ENCODE measurements at regions not wholly inside any gene's neighbourhood (a gene's known extent, or its start where the extent isn't known, plus 50 kb on each side); places are given as distances from the start of the nearest gene placed in this dataset.
A peak's percentile ranks its signal among the peaks of the same experiment; 100 is the strongest.

- Histone ChIP-seq H3K36me3 (ENCODE audit: control insufficient read depth in 3 of 3, insufficient read depth in 2 of 3, low read depth in 1 of 3, low read length in 3 of 3) (no peaks in the 10 kb centered on the region), H3K27me3 (ENCODE audit: control insufficient read depth in 3 of 3, insufficient read depth in 3 of 3, low read length in 3 of 3) (no peaks in the 10 kb centered on the region), H3K27ac (ENCODE audit: low read depth in 1 of 3, low read length in 2 of 3) (no peak overlapping the region), H3K9me3 (ENCODE audit: control insufficient read depth in 2 of 2, insufficient read depth in 1 of 2, low read depth in 1 of 2, low read length in 1 of 2) (no peaks in the 10 kb centered on the region), H3K4me1 (ENCODE audit: control insufficient read depth in 3 of 3, insufficient read depth in 2 of 3, low read depth in 1 of 3, low read length in 2 of 3) (no peaks in the 10 kb centered on the region), H3K4me3 (ENCODE audit: low read depth in 1 of 3, low read length in 3 of 3) (no peak overlapping the region)
- 79 to 81% (median 80%) methylated on average over 5 of the region's 5 CpGs for WGBS, 3 donors
- FAIRE-seq: no peak
- no peak for DNase-seq
Measured at GRCh38 chr3:181461381-181461780, 250.3 kb upstream of the SOX2 start.

GRCh38 chr3:181459516-181459915 is 252.2 kb upstream of the SOX2 start:
- Histone ChIP-seq H3K27me3 (ENCODE audit: control insufficient read depth in 3 of 3, insufficient read depth in 3 of 3, low read length in 3 of 3) (no peaks in the 10 kb centered on the region), H3K36me3 (ENCODE audit: control insufficient read depth in 3 of 3, insufficient read depth in 2 of 3, low read depth in 1 of 3, low read length in 3 of 3) (no peaks in the 10 kb centered on the region), H3K27ac (ENCODE audit: low read depth in 1 of 3, low read length in 2 of 3) (no peak overlapping the region), H3K4me1 (ENCODE audit: control insufficient read depth in 3 of 3, insufficient read depth in 2 of 3, low read depth in 1 of 3, low read length in 2 of 3) (no peaks in the 10 kb centered on the region), H3K9me3 (ENCODE audit: control insufficient read depth in 2 of 2, insufficient read depth in 1 of 2, low read depth in 1 of 2, low read length in 1 of 2) (no peaks in the 10 kb centered on the region), H3K4me3 (ENCODE audit: low read depth in 1 of 3, low read length in 3 of 3) (no peak overlapping the region)
- 83 to 85% (median 83%) methylated on average over 2 of the region's 2 CpGs for WGBS, 3 donors
- no peak for FAIRE-seq
- DNase-seq: no peak

- no peak for FAIRE-seq
Measured at GRCh38 chr3:181458857-181459256, 252.9 kb upstream of the SOX2 start.

GRCh38 chr3:181457756-181458155 is 254.0 kb upstream of the SOX2 start:
- DNase-seq (no peak), FAIRE-seq (no peak)
- Histone ChIP-seq H3K9me3 (ENCODE audit: control insufficient read depth in 2 of 2, insufficient read depth in 1 of 2, low read depth in 1 of 2, low read length in 1 of 2) (no peaks in the 10 kb centered on the region), H3K36me3 (ENCODE audit: control insufficient read depth in 3 of 3, insufficient read depth in 2 of 3, low read depth in 1 of 3, low read length in 3 of 3) (no peaks in the 10 kb centered on the region), H3K4me1 (ENCODE audit: control insufficient read depth in 3 of 3, insufficient read depth in 2 of 3, low read depth in 1 of 3, low read length in 2 of 3) (no peaks in the 10 kb centered on the region), H3K27me3 (ENCODE audit: control insufficient read depth in 3 of 3, insufficient read depth in 3 of 3, low read length in 3 of 3) (no peaks in the 10 kb centered on the region), H3K27ac (ENCODE audit: low read depth in 1 of 3, low read length in 2 of 3) (no peak overlapping the region), H3K4me3 (ENCODE audit: low read depth in 1 of 3, low read length in 3 of 3) (no peak overlapping the region)
- WGBS, 3 donors: 78 to 83% (median 82%) methylated on average over 4 of the region's 4 CpGs

More at GRCh38 chr3:181458857-181459256, 252.9 kb upstream of the SOX2 start:
- no peak for DNase-seq
- Histone ChIP-seq H3K4me1 (ENCODE audit: control insufficient read depth in 3 of 3, insufficient read depth in 2 of 3, low read depth in 1 of 3, low read length in 2 of 3) (no peaks in the 10 kb centered on the region), H3K4me3 (ENCODE audit: low read depth in 1 of 3, low read length in 3 of 3) (no peak overlapping the region), H3K36me3 (ENCODE audit: control insufficient read depth in 3 of 3, insufficient read depth in 2 of 3, low read depth in 1 of 3, low read length in 3 of 3) (no peaks in the 10 kb centered on the region), H3K27ac (ENCODE audit: low read depth in 1 of 3, low read length in 2 of 3) (no peak overlapping the region), H3K27me3 (ENCODE audit: control insufficient read depth in 3 of 3, insufficient read depth in 3 of 3, low read length in 3 of 3) (no peaks in the 10 kb centered on the region), H3K9me3 (ENCODE audit: control insufficient read depth in 2 of 2, insufficient read depth in 1 of 2, low read depth in 1 of 2, low read length in 1 of 2) (no peaks in the 10 kb centered on the region)

GRCh38 chr3:181457190-181457589 is 254.5 kb upstream of the SOX2 start:
- no peak overlapping the region for H3K27ac ChIP-seq (ENCODE audit: low read depth in 1 of 3, low read length in 2 of 3)
- H3K36me3 ChIP-seq (ENCODE audit: control insufficient read depth in 3 of 3, insufficient read depth in 2 of 3, low read depth in 1 of 3, low read length in 3 of 3): no peaks in the 10 kb centered on the region
- H3K4me1 ChIP-seq (ENCODE audit: control insufficient read depth in 3 of 3, insufficient read depth in 2 of 3, low read depth in 1 of 3, low read length in 2 of 3): no peaks in the 10 kb centered on the region
- no peak overlapping the region for H3K4me3 ChIP-seq (ENCODE audit: low read depth in 1 of 3, low read length in 3 of 3)
- H3K9me3 ChIP-seq (ENCODE audit: control insufficient read depth in 2 of 2, insufficient read depth in 1 of 2, low read depth in 1 of 2, low read length in 1 of 2): no peaks in the 10 kb centered on the region
- no peak for DNase-seq
- WGBS, 3 donors: 85 to 89% (median 86%) methylated on average over 9 of the region's 9 CpGs
- H3K27me3 ChIP-seq (ENCODE audit: control insufficient read depth in 3 of 3, insufficient read depth in 3 of 3, low read length in 3 of 3): no peaks in the 10 kb centered on the region
- no peak for FAIRE-seq

- H3K4me1 ChIP-seq (ENCODE audit: control insufficient read depth in 3 of 3, insufficient read depth in 2 of 3, low read depth in 1 of 3, low read length in 2 of 3): no peaks in the 10 kb centered on the region
- H3K36me3 ChIP-seq (ENCODE audit: control insufficient read depth in 3 of 3, insufficient read depth in 2 of 3, low read depth in 1 of 3, low read length in 3 of 3): no peaks in the 10 kb centered on the region
- FAIRE-seq: no peak
- no peak for DNase-seq
- no peak overlapping the region for H3K27ac ChIP-seq (ENCODE audit: low read depth in 1 of 3, low read length in 2 of 3)
- 13 to 43% (median 32%) methylated on average over 1 of the region's 1 CpG for WGBS, 3 donors
- no peaks in the 10 kb centered on the region for H3K9me3 ChIP-seq (ENCODE audit: control insufficient read depth in 2 of 2, insufficient read depth in 1 of 2, low read depth in 1 of 2, low read length in 1 of 2)
- H3K27me3 ChIP-seq (ENCODE audit: control insufficient read depth in 3 of 3, insufficient read depth in 3 of 3, low read length in 3 of 3): no peaks in the 10 kb centered on the region
- H3K4me3 ChIP-seq (ENCODE audit: low read depth in 1 of 3, low read length in 3 of 3): no peak overlapping the region
Measured at GRCh38 chr3:181455276-181455675, 256.4 kb upstream of the SOX2 start.

- DNase-seq (no peak), FAIRE-seq (no peak)
- no peak overlapping the region for H3K27ac ChIP-seq (ENCODE audit: low read depth in 1 of 3, low read length in 2 of 3)
- H3K9me3 ChIP-seq (ENCODE audit: control insufficient read depth in 2 of 2, insufficient read depth in 1 of 2, low read depth in 1 of 2, low read length in 1 of 2): no peaks in the 10 kb centered on the region
- no peak overlapping the region for H3K4me3 ChIP-seq (ENCODE audit: low read depth in 1 of 3, low read length in 3 of 3)
- H3K4me1 ChIP-seq (ENCODE audit: control insufficient read depth in 3 of 3, insufficient read depth in 2 of 3, low read depth in 1 of 3, low read length in 2 of 3): no peaks in the 10 kb centered on the region
- H3K27me3 ChIP-seq (ENCODE audit: control insufficient read depth in 3 of 3, insufficient read depth in 3 of 3, low read length in 3 of 3): no peaks in the 10 kb centered on the region
- 77 to 80% (median 78%) methylated on average over 6 of the region's 6 CpGs for WGBS, 3 donors
- no peaks in the 10 kb centered on the region for H3K36me3 ChIP-seq (ENCODE audit: control insufficient read depth in 3 of 3, insufficient read depth in 2 of 3, low read depth in 1 of 3, low read length in 3 of 3)
Measured at GRCh38 chr3:181454451-181455027, 257.2 kb upstream of the SOX2 start.

GRCh38 chr3:181446741-181447140 is 265.0 kb upstream of the SOX2 start:
- FAIRE-seq (no peak), DNase-seq (no peak)
- Histone ChIP-seq H3K4me3 (ENCODE audit: low read depth in 1 of 3, low read length in 3 of 3) (no peak overlapping the region), H3K9me3 (ENCODE audit: control insufficient read depth in 2 of 2, insufficient read depth in 1 of 2, low read depth in 1 of 2, low read length in 1 of 2) (no peaks in the 10 kb centered on the region), H3K27me3 (ENCODE audit: control insufficient read depth in 3 of 3, insufficient read depth in 3 of 3, low read length in 3 of 3) (no peaks in the 10 kb centered on the region), H3K4me1 (ENCODE audit: control insufficient read depth in 3 of 3, insufficient read depth in 2 of 3, low read depth in 1 of 3, low read length in 2 of 3) (no peaks in the 10 kb centered on the region), H3K36me3 (ENCODE audit: control insufficient read depth in 3 of 3, insufficient read depth in 2 of 3, low read depth in 1 of 3, low read length in 3 of 3) (no peaks in the 10 kb centered on the region), H3K27ac (ENCODE audit: low read depth in 1 of 3, low read length in 2 of 3) (no peak overlapping the region)
- 66 to 79% (median 67%) methylated on average over 2 of the region's 2 CpGs for WGBS, 3 donors

- H3K27ac ChIP-seq (ENCODE audit: low read depth in 1 of 3, low read length in 2 of 3): no peak overlapping the region
- H3K4me3 ChIP-seq (ENCODE audit: low read depth in 1 of 3, low read length in 3 of 3): no peak overlapping the region
- FAIRE-seq: no peak
- H3K36me3 ChIP-seq (ENCODE audit: control insufficient read depth in 3 of 3, insufficient read depth in 2 of 3, low read depth in 1 of 3, low read length in 3 of 3): no peaks in the 10 kb centered on the region
- H3K9me3 ChIP-seq (ENCODE audit: control insufficient read depth in 2 of 2, insufficient read depth in 1 of 2, low read depth in 1 of 2, low read length in 1 of 2): no peaks in the 10 kb centered on the region
- no peaks in the 10 kb centered on the region for H3K27me3 ChIP-seq (ENCODE audit: control insufficient read depth in 3 of 3, insufficient read depth in 3 of 3, low read length in 3 of 3)
- DNase-seq: peak in 1 of 2 donors; percentile 0
- H3K4me1 ChIP-seq (ENCODE audit: control insufficient read depth in 3 of 3, insufficient read depth in 2 of 3, low read depth in 1 of 3, low read length in 2 of 3): no peaks in the 10 kb centered on the region
- 74 to 90% (median 75%) methylated on average over 3 of the region's 3 CpGs for WGBS, 3 donors
Measured at GRCh38 chr3:181442066-181442465, 269.7 kb upstream of the SOX2 start.
